AML-193 (cell line): ENCODE measurements at regions not wholly inside any gene's neighbourhood (a gene's known extent, or its start where the extent isn't known, plus 50 kb on each side); places are given as distances from the start of the nearest gene placed in this dataset.

Experiments
- DNase-seq, 2 experiments: peaks; one replicate each; lab custom pipeline; 2025; lab: John Stamatoyannopoulos, UW

- DNase-seq = no peak
These were observed 116.0 kb upstream of the ANKRD1 start for GRCh38 chr10:91036807-91037411.

GRCh38 chr10:91038971-91039370 lies 118.1 kb upstream of the ANKRD1 start:
- DNase-seq = no peak

GRCh38 chr10:91040343-91040742 lies 119.5 kb upstream of the ANKRD1 start:
- DNase-seq = no peak

- DNase-seq = no peak
These were observed 121.2 kb upstream of the ANKRD1 start for GRCh38 chr10:91042069-91042468.

GRCh38 chr10:91043173-91043910 lies 122.5 kb upstream of the ANKRD1 start:
- DNase-seq = peak; percentile 4 to 5

GRCh38 chr10:91046869-91047268 lies 126.0 kb upstream of the ANKRD1 start:
- no peak for DNase-seq

GRCh38 chr10:91048380-91048779 lies 127.5 kb upstream of the ANKRD1 start:
- DNase-seq = no peak

- no peak for DNase-seq
These were observed 128.6 kb upstream of the ANKRD1 start for GRCh38 chr10:91049296-91049987.

- no peak for DNase-seq
These were observed 129.1 kb upstream of the ANKRD1 start for GRCh38 chr10:91049988-91050360.

- no peak for DNase-seq
These were observed 129.6 kb upstream of the ANKRD1 start for GRCh38 chr10:91050371-91051034.

GRCh38 chr10:91051829-91052228 lies 130.9 kb upstream of the ANKRD1 start:
- DNase-seq = no peak

- DNase-seq = no peak
These were observed 133.4 kb upstream of the ANKRD1 start for GRCh38 chr10:91054325-91054724.

GRCh38 chr10:91061187-91061586 lies 140.3 kb upstream of the ANKRD1 start:
- DNase-seq = no peak

- DNase-seq = no peak
These were observed 140.7 kb upstream of the ANKRD1 start for GRCh38 chr10:91061608-91062007.

GRCh38 chr10:91062091-91062490 lies 141.2 kb upstream of the ANKRD1 start:
- no peak for DNase-seq

GRCh38 chr10:91071786-91072185 lies 148.7 kb upstream of the PCGF5 start:
- DNase-seq = no peak

- no peak for DNase-seq
These were observed 147.0 kb upstream of the PCGF5 start for GRCh38 chr10:91073286-91073979.

GRCh38 chr10:91076991-91077548 lies 143.4 kb upstream of the PCGF5 start:
- DNase-seq = no peak

GRCh38 chr10:91077549-91078071 lies 142.9 kb upstream of the PCGF5 start:
- DNase-seq = no peak

- DNase-seq = no peak
These were observed 139.7 kb upstream of the PCGF5 start for GRCh38 chr10:91080776-91081175.

GRCh38 chr10:91082447-91082846 lies 138.0 kb upstream of the PCGF5 start:
- DNase-seq = no peak
